ENCODE measurements at regions not wholly inside any gene's neighbourhood (a gene's known extent, or its start where the extent isn't known, plus 50 kb on each side); places are given as distances from the start of the nearest gene placed in this dataset.

DNA sequence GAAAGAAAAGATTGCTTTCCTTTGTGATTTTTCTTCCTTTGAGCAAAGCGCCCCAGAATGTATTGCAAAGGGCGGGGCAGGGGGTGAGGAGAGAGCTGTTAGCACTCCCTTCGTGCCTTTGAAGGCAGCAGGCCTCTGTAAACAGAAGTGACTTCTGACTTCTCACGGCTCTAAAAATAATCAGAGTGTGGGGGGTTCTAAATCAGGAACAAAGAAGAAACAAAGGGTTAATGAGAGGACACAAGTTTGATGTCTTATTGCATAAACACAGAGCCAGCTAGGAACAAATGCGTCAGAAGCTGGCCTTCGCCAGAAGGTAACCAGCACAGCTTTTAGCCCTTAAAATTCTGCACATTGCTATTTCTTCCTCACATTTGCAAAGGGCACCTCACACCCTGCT lies 626.2 kb downstream of the MID1IP1 start:
- TF ChIP-seq EZH2phosphoT487 (conservative IDR thresholded peaks at IDR 0.05; ENCODE audit: low read length): no peak
- TF ChIP-seq, protein P1, sequence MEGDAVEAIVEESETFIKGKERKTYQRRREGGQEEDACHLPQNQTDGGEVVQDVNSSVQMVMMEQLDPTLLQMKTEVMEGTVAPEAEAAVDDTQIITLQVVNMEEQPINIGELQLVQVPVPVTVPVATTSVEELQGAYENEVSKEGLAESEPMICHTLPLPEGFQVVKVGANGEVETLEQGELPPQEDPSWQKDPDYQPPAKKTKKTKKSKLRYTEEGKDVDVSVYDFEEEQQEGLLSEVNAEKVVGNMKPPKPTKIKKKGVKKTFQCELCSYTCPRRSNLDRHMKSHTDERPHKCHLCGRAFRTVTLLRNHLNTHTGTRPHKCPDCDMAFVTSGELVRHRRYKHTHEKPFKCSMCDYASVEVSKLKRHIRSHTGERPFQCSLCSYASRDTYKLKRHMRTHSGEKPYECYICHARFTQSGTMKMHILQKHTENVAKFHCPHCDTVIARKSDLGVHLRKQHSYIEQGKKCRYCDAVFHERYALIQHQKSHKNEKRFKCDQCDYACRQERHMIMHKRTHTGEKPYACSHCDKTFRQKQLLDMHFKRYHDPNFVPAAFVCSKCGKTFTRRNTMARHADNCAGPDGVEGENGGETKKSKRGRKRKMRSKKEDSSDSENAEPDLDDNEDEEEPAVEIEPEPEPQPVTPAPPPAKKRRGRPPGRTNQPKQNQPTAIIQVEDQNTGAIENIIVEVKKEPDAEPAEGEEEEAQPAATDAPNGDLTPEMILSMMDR (IDR thresholded peaks at IDR 0.05; ENCODE audit: insufficient read depth, low read length, poor library complexity, severe bottlenecking): no peak
- Histone ChIP-seq H3K36me3 (ENCODE audit: low read length) (no peaks in the 10 kb centered on the region), H3K9ac (ENCODE audit: low read length) (no peak overlapping the region), H3K79me2 (ENCODE audit: insufficient read depth, low read length) (no peaks in the 10 kb centered on the region), H3K27me3 (ENCODE audit: low read length) (no peaks in the 10 kb centered on the region), H3F3A (ENCODE audit: insufficient read depth) (no peaks in the 10 kb centered on the region), H3K9me3 (ENCODE audit: insufficient read depth, low read length) (no peaks in the 10 kb centered on the region), H2AFZ (ENCODE audit: low read depth, low read length, severe bottlenecking) (no peak overlapping the region), H3K27ac (ENCODE audit: low read depth, low read length) (no peak overlapping the region), H4K20me1 (ENCODE audit: low read depth, low read length) (no peaks in the 10 kb centered on the region), H3K9me2 (replicated peaks; ENCODE audit: insufficient read depth, low read length) (no peaks in the 10 kb centered on the region), H3K4me3 (ENCODE audit: insufficient read depth, low read length, poor library complexity, severe bottlenecking) (no peak overlapping the region), H3K4me2 (ENCODE audit: low read depth, low read length, poor library complexity, severe bottlenecking) (no peak overlapping the region)

DNA sequence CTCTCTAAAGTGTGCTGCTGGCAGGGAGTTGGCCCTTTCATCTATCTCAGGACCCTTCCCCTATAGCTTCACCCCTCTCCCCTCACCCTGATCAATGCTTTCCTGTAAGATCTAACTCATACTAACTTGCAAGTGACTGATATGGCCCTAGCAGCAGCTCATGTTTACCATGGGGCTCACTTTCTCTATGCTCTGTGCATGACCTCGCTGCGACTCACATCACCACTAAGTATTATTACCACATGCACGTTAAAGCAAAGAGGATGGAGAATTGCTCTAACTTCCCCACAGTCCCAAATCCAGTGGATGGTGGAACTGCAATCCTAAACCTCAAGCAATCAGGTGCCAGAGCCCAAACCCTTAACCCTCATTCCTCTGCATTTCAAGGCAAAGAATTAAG lies 626.6 kb downstream of the MID1IP1 start:
- no peaks in the 10 kb centered on the region for H4K20me1 ChIP-seq (ENCODE audit: low read depth, low read length)
- no peak overlapping the region for H3K4me2 ChIP-seq (ENCODE audit: low read depth, low read length, poor library complexity, severe bottlenecking)
- no peak for TF ChIP-seq EZH2phosphoT487 (conservative IDR thresholded peaks at IDR 0.05; ENCODE audit: low read length)
- TF ChIP-seq, protein P1 (IDR thresholded peaks at IDR 0.05; ENCODE audit: insufficient read depth, low read length, poor library complexity, severe bottlenecking): no peak
- H3F3A ChIP-seq (ENCODE audit: insufficient read depth): no peaks in the 10 kb centered on the region
- H2AFZ ChIP-seq (ENCODE audit: low read depth, low read length, severe bottlenecking): no peak overlapping the region
- H3K36me3 ChIP-seq (ENCODE audit: low read length): no peaks in the 10 kb centered on the region
- H3K9me3 ChIP-seq (ENCODE audit: insufficient read depth, low read length): no peaks in the 10 kb centered on the region
- H3K79me2 ChIP-seq (ENCODE audit: insufficient read depth, low read length): no peaks in the 10 kb centered on the region
- no peak overlapping the region for H3K9ac ChIP-seq (ENCODE audit: low read length)
- no peaks in the 10 kb centered on the region for H3K9me2 ChIP-seq (replicated peaks; ENCODE audit: insufficient read depth, low read length)
- H3K27ac ChIP-seq (ENCODE audit: low read depth, low read length): no peak overlapping the region
- H3K4me3 ChIP-seq (ENCODE audit: insufficient read depth, low read length, poor library complexity, severe bottlenecking): no peak overlapping the region
- H3K27me3 ChIP-seq (ENCODE audit: low read length): no peaks in the 10 kb centered on the region

DNA sequence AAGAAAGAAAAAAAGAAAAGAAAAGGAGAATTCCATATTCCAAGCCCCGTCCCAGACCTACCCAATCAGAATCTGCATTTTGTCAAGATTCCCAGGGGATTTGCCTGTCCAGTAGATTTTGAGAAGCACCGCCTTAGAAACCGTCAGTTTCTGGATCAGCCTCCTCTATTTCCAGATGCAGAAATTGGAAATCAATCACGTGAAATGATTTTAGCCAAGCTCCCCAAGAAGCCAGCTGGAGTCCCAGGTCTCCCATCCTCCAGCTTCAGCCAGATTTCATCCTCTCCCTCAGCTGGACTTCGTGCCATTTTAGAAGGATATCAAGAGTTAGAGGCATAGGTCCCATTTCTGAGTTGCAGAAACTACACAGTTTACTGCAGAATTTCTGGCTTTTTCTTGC lies 629.3 kb downstream of the MID1IP1 start:
- Histone ChIP-seq H3F3A (ENCODE audit: insufficient read depth) (no peaks in the 10 kb centered on the region), H3K27me3 (ENCODE audit: low read length) (no peaks in the 10 kb centered on the region), H3K27ac (ENCODE audit: low read depth, low read length) (no peak overlapping the region), H2AFZ (ENCODE audit: low read depth, low read length, severe bottlenecking) (no peak overlapping the region), H3K4me3 (ENCODE audit: insufficient read depth, low read length, poor library complexity, severe bottlenecking) (no peak overlapping the region), H3K79me2 (ENCODE audit: insufficient read depth, low read length) (no peaks in the 10 kb centered on the region), H3K4me2 (ENCODE audit: low read depth, low read length, poor library complexity, severe bottlenecking) (no peak overlapping the region), H3K9me3 (ENCODE audit: insufficient read depth, low read length) (no peaks in the 10 kb centered on the region), H3K9ac (ENCODE audit: low read length) (no peak overlapping the region), H4K20me1 (ENCODE audit: low read depth, low read length) (no peaks in the 10 kb centered on the region), H3K9me2 (replicated peaks; ENCODE audit: insufficient read depth, low read length) (no peaks in the 10 kb centered on the region), H3K36me3 (ENCODE audit: low read length) (no peaks in the 10 kb centered on the region)
- TF ChIP-seq, protein P1 (IDR thresholded peaks at IDR 0.05; ENCODE audit: insufficient read depth, low read length, poor library complexity, severe bottlenecking): no peak
- no peak for TF ChIP-seq EZH2phosphoT487 (conservative IDR thresholded peaks at IDR 0.05; ENCODE audit: low read length)
